ENCODE measurements at regions not wholly inside any gene's neighbourhood (a gene's known extent, or its start where the extent isn't known, plus 50 kb on each side); places are given as distances from the start of the nearest gene placed in this dataset.

GRCh38 chr1:14372526-14372925, 226.0 kb upstream of the KAZN start:
- H3K9me3 ChIP-seq (replicated peaks; ENCODE audit: control insufficient read depth, insufficient read depth, low read length), result no peaks in the 10 kb centered on the region
- H2AFZ ChIP-seq (ENCODE audit: low read depth, low read length), result no peak overlapping the region
- no peak overlapping the region for H3K4me3 ChIP-seq (replicated peaks in 1 of 3; ENCODE audit: insufficient read depth in 1 of 3, low read depth in 1 of 3, low read length in 3 of 3)
- H3K36me3 ChIP-seq (ENCODE audit: control insufficient read depth in 2 of 2, extremely low read depth in 1 of 2, insufficient read depth in 2 of 2, low read length in 2 of 2), result no peaks in the 10 kb centered on the region
- ChIA-PET POLR2A (no interaction called here), CTCF (no interaction called here)
- no peak for DNase-seq (ENCODE audit: low read depth, low spot score)
- TF ChIP-seq MYC (IDR thresholded peaks at IDR 0.05; ENCODE audit: low read depth, low read length), result no peak
- TF ChIP-seq GATA2 (IDR thresholded peaks at IDR 0.05; ENCODE audit: insufficient read depth, insufficient read length, low read depth, low read length), result no peak
- no peak for TF ChIP-seq POLR2A (IDR thresholded peaks at IDR 0.05; ENCODE audit: low read depth, low read length)
- no peak for TF ChIP-seq JUN (IDR thresholded peaks at IDR 0.05; ENCODE audit: borderline replicate concordance, insufficient read depth, insufficient read length, low read depth)
- TF ChIP-seq, protein P1, sequence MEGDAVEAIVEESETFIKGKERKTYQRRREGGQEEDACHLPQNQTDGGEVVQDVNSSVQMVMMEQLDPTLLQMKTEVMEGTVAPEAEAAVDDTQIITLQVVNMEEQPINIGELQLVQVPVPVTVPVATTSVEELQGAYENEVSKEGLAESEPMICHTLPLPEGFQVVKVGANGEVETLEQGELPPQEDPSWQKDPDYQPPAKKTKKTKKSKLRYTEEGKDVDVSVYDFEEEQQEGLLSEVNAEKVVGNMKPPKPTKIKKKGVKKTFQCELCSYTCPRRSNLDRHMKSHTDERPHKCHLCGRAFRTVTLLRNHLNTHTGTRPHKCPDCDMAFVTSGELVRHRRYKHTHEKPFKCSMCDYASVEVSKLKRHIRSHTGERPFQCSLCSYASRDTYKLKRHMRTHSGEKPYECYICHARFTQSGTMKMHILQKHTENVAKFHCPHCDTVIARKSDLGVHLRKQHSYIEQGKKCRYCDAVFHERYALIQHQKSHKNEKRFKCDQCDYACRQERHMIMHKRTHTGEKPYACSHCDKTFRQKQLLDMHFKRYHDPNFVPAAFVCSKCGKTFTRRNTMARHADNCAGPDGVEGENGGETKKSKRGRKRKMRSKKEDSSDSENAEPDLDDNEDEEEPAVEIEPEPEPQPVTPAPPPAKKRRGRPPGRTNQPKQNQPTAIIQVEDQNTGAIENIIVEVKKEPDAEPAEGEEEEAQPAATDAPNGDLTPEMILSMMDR (IDR thresholded peaks at IDR 0.05; ENCODE audit: extremely low read depth in 1 of 2, insufficient read depth in 1 of 2, low read depth in 1 of 2, low read length in 2 of 2), result no peak
- TF ChIP-seq EZH2 (IDR thresholded peaks at IDR 0.05; ENCODE audit: borderline replicate concordance, low read depth, low read length, severe bottlenecking), result no peak
- TF ChIP-seq POLR2AphosphoS5 (IDR thresholded peaks at IDR 0.05; ENCODE audit: insufficient read depth, low read depth, low read length), result no peak
- no peak for TF ChIP-seq FOS (IDR thresholded peaks at IDR 0.05; ENCODE audit: borderline replicate concordance, insufficient read depth, low read length)
- TF ChIP-seq, protein P2, sequence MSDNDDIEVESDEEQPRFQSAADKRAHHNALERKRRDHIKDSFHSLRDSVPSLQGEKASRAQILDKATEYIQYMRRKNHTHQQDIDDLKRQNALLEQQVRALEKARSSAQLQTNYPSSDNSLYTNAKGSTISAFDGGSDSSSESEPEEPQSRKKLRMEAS (IDR thresholded peaks at IDR 0.05; ENCODE audit: insufficient read depth, insufficient read length), result no peak
- H4K20me1 ChIP-seq (replicated peaks; ENCODE audit: control insufficient read depth, extremely low read depth, insufficient read depth, low read length), result no peaks in the 10 kb centered on the region
- intact Hi-C loops (cut with micrococcal nuclease) (no loop called here), dilution Hi-C loops (cut with MboI; ENCODE audit: extremely low pct_ligation_motif_present, low sequenced_read_pairs) (no loop called here)
- no peaks in the 10 kb centered on the region for H3K9me1 ChIP-seq (replicated peaks; ENCODE audit: control insufficient read depth, extremely low read depth, insufficient read depth, low read length)
- no peaks in the 10 kb centered on the region for H3K27me3 ChIP-seq (ENCODE audit: control insufficient read depth in 2 of 2, insufficient read depth in 2 of 2, low read length in 2 of 2)
- H3K4me2 ChIP-seq (ENCODE audit: insufficient read depth, low read length), result no peak overlapping the region
- H3K27ac ChIP-seq (ENCODE audit: insufficient read depth, low read depth, low read length), result no peak overlapping the region
- no peaks in the 10 kb centered on the region for H3K79me2 ChIP-seq (ENCODE audit: control insufficient read depth, insufficient read depth, low read length)
- no peak overlapping the region for H3K9ac ChIP-seq (replicated peaks; ENCODE audit: extremely low read depth, insufficient read depth, low read length)
- no TSS peak for BruUV-seq (replicated peaks)
- no peak for FAIRE-seq
- H3K4me1 ChIP-seq (ENCODE audit: control insufficient read depth, extremely low read depth, insufficient read depth, low read length), result no peaks in the 10 kb centered on the region
